Kidney tubule cell (primary cell): ENCODE measurements at regions not wholly inside any gene's neighbourhood (a gene's known extent, or its start where the extent isn't known, plus 50 kb on each side); places are given as distances from the start of the nearest gene placed in this dataset.

Experiments used
- DNase-seq: peaks from one replicate; pipeline ENCODE4 v3.0.0-alpha.2; 2018; ENCODE audit warnings: low spot score

DNA sequence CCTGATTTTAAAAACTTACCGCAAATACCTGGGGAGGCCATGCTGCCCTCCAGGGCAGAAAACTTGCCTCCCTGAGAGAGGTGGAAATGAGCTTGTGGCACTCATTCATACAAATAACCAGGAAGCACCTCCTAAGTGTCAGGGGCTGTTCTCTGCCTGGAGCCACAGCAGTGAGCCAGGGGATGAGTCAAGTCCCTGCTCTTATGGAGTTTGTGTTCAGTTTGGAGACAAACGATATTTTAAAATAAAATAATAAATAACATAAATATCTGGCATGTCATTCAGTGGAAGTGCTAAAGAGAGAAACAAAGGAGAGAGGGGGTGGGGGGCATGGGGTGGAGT lies 313.8 kb downstream of the C16orf95 start:
- DNase-seq: peak; percentile 33

DNA sequence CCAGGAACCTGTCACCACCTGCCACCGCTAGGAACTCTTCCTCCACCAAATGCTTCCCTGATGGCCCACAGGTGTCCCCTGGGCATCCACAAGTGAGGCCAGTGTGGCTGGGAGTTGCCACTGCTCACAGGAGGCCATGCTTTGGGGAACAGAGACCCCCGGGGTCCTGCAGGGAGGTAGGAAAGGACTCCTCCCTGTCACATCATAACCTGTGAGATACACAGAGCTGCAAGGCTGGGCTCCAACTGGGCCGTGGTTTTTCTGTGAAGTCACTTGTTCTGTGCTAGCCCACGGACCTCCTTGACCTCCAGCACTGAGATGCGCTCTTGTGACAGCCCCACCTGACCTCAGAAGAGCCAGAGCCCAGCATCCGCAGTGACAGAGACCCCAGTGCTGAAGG lies 311.2 kb downstream of the C16orf95 start:
- DNase-seq: no peak

DNA sequence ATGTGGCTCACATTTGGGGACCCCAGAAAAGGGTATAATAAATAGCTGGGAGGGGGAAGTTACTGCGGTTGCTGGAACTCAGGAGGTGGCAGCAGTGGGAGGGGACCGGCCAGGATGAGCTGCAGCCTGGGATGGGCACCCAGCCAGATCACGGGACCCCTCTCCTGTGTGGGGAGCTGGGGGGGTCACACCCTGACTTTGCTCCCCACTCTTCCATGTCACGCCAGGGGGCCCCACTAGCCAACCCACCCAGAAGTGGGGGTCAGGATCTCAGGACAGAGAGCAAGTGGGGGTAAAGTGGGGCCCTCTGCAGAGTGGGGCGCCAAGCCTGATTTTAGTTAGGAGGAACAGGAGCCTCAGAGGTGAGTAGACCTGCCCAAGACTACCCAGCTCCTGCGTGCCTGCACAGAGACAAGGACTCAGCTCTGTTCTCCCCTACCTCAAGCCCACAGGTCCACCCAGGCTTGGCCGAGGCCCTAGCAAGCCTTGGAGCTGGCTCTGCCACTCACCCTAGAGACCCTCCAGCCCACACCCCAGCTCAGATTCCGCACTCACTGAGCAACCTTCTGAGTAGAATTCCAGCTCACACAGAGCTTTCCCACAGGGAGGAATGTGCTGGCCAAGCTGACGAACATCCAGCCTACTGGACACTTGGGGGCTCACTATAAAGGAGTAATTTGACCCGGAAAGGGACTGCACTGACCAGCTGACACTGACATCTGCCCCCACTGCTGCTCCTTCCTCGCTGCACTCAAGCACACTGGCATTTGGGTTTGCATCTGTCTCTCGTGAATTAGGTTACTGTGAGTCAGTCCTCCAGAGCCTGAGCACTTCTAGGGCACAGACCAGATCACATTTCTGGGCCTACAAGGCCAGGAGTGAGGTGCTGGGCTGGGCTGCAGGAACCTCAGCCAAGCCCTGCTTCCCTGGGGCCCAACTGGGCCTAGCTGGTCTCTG lies 310.1 kb downstream of the C16orf95 start:
- DNase-seq: no peak

DNA sequence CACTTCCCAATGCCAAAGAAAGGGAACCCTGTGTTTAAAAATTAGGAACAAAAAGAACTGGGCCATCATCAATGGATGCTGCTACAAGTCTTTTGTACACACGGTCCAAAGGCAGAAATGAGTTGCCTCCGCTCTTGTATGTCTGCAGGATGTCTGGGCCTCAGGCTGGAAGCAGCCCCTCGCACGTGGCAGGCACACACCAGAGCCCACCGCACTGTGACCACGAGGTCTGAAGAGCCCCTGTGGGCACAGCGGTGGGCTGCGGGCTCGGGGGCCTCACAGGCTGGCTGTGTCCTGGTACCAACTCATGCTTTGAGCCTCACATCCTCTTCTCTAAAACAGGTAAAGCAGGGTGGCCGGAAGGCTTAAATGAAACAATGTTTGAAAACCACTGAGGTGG lies 309.3 kb downstream of the C16orf95 start:
- no peak for DNase-seq

DNA sequence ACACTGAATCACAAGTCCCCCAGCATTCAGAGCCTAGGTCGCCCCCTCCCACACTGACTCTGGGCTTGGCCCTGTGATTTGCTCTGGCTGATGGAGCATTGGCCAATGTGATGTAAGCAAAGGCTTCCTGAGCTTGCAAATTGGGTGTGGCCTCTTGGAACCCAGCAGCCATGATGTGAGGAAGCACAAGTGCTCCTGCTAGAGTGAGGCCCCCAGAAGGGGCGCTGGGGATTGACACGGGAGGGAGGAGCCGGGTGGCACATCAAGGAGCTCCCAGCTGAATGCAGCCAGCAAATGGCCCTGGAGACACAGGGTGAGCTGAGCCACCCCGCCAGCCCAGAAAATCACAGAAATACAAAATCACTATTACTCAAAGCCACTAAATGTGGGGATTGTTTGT lies 308.5 kb downstream of the C16orf95 start:
- no peak for DNase-seq

DNA sequence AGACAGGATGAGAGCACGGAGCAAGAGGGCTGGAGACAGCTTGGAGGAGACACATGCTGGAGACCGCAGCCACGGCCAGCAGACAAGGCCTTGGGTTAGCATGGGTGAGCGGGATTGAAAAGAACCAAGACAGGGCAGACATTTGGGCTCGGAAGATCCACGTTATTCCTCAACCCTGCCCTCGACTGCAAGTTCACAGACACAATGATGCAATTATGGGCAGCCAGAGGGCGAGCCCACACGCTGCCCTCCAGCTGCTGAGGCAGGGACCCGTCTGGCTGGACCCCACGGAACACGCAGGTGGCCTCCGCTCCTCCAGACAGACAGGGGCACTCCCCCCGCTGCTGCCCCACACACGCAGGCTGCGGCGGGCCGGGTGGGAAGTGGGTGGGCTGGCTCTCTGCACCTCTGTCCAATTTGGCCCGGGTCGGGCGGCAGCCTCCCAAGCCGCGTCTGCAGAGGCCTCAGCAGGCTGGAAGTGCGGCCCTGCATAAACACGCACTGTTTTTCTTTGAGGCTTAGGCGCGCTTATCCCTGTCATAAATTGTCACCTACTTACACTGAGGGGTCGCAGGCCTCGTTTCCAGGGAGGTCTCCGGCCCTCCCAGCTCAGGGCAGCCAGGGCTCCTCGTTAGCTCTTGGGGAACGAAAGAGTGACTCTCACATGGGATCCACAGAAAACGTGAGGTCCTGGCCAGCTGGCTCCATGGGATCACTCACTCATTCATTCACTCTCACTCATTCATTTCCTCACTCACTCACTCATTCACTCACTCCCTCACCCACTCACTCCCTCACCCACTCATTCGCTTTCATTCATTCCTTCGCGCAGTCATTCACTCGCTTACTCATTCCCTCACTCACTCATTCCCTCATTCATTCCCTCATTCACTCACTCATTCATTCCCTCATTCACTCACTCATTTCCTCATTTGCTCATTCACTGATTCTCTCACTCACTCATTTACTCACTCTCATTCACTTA lies 303.9 kb downstream of the C16orf95 start:
- DNase-seq: no peak

DNA sequence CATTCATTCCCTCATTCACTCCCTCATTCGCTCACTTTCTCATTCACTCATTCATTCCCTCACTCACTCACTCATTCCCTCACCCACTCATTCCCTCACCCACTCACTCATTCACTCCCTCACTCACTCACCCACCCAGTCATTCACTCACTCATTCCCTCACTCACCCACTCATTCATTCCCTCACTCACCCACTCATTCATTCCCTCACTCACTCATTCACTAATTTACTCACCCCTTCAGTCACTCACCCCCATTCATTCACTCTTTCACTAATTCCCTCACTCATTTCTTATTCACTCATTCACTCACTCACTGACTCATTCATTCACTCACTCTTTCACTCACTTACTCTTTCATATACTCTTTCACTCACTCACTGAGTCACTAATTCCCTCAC lies 303.1 kb downstream of the C16orf95 start:
- no peak for DNase-seq

DNA sequence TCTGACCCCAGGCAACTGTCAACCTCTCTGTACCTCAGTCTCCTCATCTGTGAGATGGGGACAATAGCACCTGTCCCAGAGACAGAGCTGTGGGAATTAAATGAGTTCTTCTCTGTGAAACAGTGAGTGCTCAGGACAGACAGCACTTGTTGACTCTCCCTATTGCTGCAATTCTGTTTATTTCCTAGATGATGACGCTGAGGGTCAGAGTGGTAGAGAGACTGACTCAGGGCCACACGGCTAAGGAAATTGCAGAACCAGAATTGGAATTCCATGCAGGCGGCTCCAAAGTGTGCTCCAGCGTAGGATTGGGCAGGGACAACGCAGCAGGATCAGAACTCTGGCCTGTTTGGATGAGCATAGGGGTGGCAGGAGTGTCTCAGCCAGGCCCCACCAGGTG lies 302.2 kb downstream of the C16orf95 start:
- DNase-seq: no peak

DNA sequence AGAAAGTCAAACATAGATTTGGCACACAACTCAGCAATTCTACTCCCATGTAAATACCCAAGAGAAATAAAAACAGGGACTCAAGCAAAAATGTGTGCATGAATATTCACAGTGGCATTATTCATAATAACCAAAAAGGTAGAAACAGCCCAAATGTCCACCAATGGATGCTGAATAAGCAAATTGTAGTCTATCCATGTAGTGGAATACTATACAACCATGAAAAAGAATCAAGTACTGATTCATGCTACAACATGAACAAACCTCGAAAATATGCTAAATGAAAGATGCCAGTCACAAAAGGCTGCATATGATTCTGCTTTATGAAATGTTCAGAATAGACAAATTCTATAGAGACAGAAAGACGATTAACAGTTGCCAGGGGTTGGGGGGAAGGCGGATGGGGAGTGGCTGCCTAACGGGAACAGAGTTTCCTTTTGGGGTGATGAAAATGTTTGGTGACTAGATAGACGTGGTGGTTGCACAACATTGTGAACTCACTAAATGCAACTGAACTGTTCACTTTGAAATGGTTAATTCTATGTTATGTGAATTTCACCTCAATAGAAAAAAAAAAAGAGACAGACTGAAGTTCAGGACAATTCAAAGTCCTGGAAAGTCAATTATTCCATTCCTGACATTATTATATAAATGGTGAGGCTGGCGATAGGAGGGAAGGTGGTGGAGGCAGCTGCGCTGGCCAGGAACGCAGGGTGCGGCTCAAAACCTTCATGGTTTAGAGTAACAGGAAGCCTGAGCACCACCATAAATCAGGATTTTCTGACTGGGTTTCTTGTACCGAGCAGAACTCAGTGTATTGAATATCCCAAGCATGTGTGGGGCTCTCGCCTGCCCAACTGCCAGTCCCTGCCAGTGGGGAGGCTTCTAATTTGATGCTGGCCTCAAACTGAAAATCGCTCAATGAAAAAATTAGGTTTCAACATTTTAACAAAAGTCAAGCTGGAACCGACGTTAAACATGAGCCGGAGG lies 300.9 kb downstream of the C16orf95 start:
- no peak for DNase-seq

DNA sequence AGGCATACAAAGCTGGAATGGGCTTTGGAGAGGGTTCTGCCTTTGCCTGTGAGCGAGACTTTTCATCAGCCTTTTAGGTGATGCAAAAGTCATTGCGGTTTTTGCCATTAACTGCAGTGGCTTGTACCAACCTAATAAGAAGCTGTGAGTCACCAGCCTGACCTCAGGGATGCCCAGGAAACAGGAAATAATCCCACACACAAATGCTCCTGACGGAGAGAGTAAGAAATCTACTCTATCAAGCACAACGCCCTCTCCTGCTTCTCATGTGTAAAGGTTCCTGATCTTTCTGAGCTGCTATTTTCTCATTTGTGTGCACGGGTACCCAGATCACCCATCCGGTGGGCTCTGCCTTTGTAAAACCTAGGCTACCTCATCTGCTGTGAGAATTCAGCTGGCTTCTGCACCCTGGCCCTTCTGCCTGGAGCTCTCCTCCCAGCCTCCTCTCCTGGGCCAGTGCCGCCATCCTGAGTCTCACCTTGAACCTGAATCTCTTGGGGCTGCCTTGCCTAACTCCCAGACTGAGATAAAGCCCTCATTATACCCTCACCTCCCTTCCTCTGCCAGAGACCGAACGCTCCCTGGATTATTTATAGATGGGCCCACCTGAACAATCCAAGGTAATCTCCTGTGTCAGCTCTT lies 299.7 kb downstream of the C16orf95 start:
- peak; percentile 94 for DNase-seq

DNA sequence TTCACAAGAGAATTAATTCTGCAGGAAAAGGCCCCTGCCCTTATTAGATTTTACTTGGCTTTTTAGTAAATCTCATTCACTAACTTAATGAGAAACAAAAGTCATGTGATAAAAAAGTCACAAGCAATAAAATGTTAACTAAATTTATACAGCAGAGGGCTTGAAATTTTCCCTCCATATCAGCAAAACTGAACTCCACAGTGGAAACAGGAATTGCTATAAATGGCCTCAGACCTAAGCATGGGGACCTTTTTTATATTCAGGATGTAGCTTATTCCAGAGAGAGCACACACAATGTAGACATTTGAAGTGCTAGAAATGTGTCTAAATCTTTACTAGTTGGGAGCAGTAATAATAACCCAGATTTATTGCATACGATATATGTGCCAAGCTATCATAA lies 291.5 kb downstream of the C16orf95 start:
- no peak for DNase-seq

DNA sequence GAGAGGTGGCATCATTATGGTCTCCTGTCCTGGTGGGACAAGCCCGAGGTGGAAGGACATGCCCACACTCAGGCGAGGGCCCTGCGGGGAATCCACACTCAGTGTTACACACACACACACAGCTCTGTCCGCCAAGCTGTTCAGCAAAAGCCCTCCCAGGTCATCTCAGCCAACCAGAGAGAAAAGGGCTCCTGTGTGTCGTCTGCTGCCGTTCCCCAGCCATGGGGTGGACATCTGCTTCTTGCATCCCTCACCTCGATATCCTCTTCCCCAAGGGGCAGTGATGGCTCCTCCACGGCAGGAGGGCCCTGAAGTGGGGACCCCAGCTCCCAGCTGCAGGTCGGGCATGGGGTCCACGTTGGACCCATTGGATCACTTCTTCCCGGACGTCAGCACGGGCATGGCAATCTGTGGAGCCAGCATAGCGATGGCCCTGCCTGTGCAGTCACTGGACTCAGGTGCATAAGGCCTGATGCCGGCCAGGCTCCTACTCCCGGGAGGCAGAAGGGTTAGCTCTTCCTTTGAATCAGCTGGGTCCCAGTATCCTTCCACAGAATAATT lies 290.1 kb downstream of the C16orf95 start:
- no peak for DNase-seq

DNA sequence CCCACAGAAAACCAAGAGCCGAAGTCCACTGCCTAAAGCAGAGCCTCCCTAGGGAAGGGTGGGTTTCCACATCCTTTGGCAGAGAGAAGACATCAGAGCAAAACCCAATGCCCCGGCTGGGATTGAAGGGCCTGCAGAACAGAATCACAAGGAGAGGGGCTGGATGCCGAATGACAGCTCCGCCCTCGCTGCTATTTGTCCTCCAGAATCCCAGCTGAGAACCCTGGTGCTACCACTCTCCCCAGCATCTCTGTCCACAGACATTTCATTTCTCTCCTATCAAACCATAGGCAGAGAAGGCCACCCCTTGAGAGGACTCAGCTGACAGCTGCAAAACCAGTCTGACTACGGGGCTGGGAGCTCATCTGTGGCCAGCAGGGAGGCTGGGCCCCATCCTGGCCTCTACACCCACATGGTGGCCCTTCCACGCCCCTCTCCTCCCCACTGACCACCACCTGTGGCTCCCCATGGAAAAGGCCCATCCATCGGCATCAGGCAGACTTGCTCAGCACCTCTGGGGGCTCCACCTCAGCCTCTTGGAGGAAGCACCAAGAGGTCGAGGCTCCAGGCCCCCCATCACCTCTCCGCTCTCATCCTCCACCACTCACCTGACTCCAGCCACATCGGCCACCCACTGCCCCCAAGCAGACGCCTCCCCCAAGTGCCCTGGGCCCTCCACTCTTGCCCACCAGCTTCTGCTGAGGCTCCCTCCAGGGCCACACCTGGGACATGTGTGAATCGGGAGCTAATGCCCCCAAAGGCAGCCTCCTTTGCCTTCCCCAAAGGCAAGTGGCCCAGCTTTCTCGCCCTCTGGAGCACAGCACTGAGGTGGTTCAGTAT lies 288.5 kb downstream of the C16orf95 start:
- DNase-seq: no peak

DNA sequence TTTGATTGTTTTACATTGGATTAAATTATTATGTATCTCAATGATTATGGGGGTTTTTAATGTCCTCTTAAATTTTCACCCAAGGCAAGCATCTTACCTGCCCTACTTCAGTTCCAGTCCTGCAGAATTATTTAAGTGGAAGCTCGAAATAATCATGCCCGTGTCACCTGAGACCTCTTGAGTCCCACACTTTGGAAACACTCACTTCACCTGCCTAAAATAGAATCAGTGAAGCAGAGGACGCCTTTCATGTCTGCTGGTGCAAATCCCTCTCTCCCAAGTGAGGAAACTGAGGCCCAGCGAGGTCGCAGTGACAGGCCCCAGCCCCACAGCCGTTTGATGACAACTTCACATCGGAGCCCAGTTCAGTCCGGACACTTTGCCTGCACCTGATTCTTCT lies 284.6 kb downstream of the C16orf95 start:
- DNase-seq: no peak

DNA sequence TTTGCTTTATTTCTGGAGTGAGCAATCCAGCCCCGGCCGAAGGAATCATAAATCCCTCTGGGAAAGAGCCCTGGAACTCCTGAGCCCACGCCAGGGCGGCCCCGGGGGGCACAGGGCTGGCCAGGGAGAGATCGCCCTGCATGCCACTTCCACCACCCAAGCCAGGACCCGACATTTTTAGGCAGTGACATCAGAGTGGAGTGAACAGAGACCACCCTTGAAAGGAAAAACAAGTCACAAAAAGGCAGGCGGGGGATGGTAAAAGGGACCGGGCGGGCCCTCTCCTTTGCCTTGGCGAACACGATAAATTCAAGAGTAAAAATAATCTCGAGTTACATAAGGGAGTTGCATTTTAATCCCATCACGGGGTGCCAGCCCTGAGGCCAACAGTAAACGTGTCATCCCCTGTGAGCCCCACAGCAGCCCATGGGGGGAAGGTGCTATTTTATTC lies 284.1 kb downstream of the C16orf95 start:
- no peak for DNase-seq

DNA sequence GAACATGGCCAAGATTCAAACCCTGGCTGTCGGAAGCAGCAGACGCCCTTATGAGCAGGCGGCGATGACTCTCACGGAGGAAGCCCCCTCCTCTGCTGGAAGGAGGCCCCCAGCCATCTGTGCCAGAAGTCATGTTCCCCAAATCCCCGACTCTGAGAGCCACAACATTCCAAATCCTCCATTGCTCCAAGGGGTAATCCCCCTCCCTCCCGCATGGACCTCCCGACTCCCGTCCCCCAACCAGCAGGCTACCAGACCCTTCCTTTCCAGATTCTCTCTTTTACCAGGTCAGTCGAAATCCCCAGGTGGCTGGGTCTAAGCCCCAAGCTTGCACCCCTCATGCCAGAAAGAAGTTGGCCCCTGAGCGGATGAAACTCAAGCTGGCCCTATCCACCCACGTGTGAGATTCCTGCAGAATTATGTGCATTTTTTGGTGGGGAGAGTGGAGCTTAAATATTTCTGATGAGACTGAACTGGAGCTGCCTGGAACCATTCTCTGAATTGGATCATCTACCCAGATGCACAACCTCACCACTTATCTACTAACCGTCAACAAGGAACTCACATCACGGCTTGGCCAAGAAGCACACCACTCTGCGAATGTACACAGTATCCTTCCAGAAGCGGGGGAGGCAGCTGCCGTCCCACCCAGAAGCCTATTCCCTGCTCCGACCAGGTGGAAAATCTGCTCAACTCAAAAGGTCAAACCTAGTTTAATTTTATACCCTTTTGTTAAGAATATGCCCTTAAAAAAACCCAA lies 283.5 kb downstream of the C16orf95 start:
- DNase-seq: no peak

DNA sequence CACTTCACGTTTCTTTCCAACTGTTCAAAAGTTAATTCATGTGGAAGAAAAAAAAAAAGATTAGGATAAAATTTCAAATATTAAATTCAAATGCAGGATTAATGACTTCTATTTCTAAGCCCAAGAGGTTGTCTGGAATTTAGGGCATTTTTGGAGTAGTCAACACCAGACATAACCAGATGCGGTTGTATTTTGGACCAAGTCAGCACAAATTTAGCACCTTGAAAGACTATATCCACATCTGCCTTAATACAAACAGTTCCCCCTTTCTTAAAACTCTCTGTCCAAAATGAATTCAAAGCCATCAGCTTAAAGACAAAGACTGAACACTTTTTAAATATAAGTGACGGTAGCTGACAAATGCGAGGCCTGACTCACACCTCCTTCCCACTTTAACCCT lies 282.9 kb downstream of the C16orf95 start:
- DNase-seq: no peak

DNA sequence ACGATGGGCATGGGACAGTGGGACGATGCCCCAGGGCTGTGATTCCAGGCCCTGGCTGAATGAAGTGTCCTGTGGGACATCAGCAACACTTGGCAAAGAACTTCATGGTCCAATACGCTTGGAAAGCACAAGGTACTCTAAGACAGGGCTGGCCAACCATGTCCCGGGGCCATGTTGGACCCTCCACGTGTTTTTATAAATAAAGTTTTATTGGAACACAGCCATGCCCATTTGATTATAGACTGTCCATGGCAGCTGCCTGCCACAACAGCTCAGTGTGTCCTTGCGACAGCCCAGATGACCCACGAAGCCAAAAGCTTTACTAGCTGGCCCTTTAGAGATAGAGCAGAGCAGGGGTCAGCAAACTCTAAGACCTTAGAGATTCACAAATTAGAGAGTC lies 282.1 kb downstream of the C16orf95 start:
- no peak for DNase-seq

DNA sequence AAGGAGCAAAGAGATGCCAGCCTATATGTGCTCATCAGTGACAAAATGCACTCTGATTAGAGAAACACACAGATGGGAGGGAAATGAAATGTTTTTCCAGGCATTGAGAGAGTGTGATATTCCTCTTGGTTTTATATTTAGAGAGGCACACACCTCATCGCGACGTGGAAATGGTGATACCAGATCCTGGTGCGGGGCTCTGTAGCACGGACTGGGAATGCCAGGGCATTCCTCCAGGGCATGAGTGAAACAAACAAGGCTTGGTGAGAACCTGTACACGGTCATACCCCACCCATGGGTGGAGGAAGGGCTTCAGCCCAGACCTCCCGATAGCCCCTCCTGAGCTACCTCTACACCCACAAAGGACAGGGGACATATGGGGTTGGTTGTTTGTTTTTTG lies 280.2 kb downstream of the C16orf95 start:
- no peak for DNase-seq
